ENCODE measurements at regions not wholly inside any gene's neighbourhood (a gene's known extent, or its start where the extent isn't known, plus 50 kb on each side); places are given as distances from the start of the nearest gene placed in this dataset.

DNA sequence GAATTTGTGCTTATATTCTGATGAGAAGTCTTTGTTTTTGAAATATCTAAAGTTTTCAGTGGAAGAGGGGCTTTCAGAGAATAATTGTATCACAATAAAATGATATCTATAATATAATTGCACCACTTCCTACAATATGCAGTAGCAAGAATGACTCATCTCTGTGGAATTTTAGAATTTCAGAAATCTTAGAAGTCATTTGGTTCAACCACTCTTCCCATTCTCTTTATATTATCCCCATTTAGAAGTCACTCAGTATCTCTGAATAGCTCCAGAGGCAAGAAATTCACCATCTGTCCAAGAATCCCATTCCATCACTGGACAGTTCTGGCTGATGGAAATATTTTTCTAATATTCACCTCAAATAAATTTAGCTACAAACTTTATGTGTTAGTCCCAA, 59.3 kb upstream of the CCDC68 start:
- H3K9me3 Mint-ChIP-seq (ENCODE audit: low read depth), result no peaks in the 10 kb centered on the region
- no peak overlapping the region for H3K27ac Mint-ChIP-seq (ENCODE audit: unreplicated experiment)
- no peaks in the 10 kb centered on the region for H3K36me3 Mint-ChIP-seq (ENCODE audit: low read depth)
- peaks cover 11% of the 10 kb centered on the region for H3K4me1 Mint-ChIP-seq (ENCODE audit: low read depth)
- H3K27me3 Mint-ChIP-seq (ENCODE audit: low read depth), result no peaks in the 10 kb centered on the region
- TF ChIP-seq, protein P1, sequence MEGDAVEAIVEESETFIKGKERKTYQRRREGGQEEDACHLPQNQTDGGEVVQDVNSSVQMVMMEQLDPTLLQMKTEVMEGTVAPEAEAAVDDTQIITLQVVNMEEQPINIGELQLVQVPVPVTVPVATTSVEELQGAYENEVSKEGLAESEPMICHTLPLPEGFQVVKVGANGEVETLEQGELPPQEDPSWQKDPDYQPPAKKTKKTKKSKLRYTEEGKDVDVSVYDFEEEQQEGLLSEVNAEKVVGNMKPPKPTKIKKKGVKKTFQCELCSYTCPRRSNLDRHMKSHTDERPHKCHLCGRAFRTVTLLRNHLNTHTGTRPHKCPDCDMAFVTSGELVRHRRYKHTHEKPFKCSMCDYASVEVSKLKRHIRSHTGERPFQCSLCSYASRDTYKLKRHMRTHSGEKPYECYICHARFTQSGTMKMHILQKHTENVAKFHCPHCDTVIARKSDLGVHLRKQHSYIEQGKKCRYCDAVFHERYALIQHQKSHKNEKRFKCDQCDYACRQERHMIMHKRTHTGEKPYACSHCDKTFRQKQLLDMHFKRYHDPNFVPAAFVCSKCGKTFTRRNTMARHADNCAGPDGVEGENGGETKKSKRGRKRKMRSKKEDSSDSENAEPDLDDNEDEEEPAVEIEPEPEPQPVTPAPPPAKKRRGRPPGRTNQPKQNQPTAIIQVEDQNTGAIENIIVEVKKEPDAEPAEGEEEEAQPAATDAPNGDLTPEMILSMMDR (IDR thresholded peaks at IDR 0.05), result no peak
- no peak overlapping the region for H3K4me3 Mint-ChIP-seq (ENCODE audit: unreplicated experiment)
- no peak for DNase-seq (ENCODE audit: low spot score)

DNA sequence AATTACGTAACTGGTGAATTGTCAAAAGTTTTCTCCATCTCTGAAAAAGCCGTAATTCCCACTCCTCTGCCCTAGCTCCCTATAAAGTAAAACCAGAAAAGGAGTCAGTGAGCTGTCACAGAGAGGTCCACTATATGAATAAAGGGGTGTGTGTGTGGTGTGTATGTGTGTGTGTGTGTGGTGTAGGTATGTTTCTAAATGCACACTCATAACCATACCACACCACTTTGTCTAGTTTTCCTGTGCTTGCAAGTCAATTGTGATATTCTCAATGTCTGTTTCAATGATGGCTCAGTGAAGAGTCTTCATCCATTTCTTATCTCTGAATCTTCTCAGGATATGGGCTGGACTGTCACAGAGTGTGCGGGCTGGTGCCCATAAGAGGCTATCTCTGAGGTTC, 54.8 kb upstream of the CCDC68 start:
- H3K27me3 Mint-ChIP-seq (ENCODE audit: low read depth), result no peaks in the 10 kb centered on the region
- DNase-seq (ENCODE audit: low spot score), result no peak

DNA sequence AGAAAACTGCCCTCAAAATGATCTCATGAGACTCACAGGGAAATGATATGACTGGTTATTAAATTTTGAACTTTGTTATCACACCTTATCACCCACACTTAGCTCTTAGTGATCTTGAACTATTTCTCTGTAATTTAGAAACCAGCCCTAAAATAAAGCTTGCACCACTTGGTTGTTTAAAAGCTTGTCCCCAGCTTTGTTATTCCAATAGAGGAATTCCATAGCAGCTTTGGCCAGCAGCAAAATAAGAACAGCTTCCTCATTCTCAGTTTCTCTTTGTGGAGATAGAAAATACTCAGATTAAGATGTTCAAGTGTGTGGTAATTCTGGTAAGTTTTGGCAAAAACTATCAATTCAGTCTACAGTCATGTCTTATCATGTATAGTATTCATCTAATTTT, 54.4 kb upstream of the CCDC68 start:
- H3K4me1 Mint-ChIP-seq (ENCODE audit: low read depth), result peaks cover 8% of the 10 kb centered on the region
- H3K36me3 Mint-ChIP-seq (ENCODE audit: low read depth), result no peaks in the 10 kb centered on the region
- no peak for DNase-seq (ENCODE audit: low spot score)
- no peaks in the 10 kb centered on the region for H3K27me3 Mint-ChIP-seq (ENCODE audit: low read depth)
- no peaks in the 10 kb centered on the region for H3K9me3 Mint-ChIP-seq (ENCODE audit: low read depth)
- no peak overlapping the region for H3K27ac Mint-ChIP-seq (ENCODE audit: unreplicated experiment)
- H3K4me3 Mint-ChIP-seq (ENCODE audit: unreplicated experiment), result no peak overlapping the region
- TF ChIP-seq, protein P1 (IDR thresholded peaks at IDR 0.05), result no peak

More for the DNA sequence above, 54.8 kb upstream of the CCDC68 start:
- Mint-ChIP-seq H3K36me3 (ENCODE audit: low read depth) (no peaks in the 10 kb centered on the region), H3K27ac (ENCODE audit: unreplicated experiment) (no peak overlapping the region), H3K9me3 (ENCODE audit: low read depth) (no peaks in the 10 kb centered on the region), H3K4me1 (ENCODE audit: low read depth) (peaks cover 12% of the 10 kb centered on the region), H3K4me3 (ENCODE audit: unreplicated experiment) (no peak overlapping the region)
- TF ChIP-seq, protein P1 (IDR thresholded peaks at IDR 0.05), result no peak

DNA sequence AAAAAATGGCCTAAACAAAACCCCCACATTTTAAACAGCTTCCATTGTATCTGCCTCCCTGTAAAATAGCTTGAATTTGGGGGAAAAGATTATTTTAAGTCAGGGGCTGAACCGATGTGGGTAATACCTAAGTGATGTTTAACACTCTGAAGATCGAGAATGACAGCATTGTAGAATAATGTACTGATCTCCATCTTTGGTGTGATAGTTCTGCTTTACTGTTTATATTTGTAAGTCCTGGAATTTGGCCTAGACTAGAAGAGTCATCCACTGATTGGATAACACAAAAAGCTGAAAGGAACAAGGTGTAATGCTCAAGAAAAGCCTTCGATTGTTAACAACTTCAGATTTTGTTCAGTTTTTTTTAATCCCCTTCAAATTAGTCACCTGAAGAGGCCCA, 53.8 kb upstream of the CCDC68 start:
- H3K27ac Mint-ChIP-seq (ENCODE audit: unreplicated experiment), result no peak overlapping the region
- TF ChIP-seq, protein P1 (IDR thresholded peaks at IDR 0.05), result no peak
- H3K9me3 Mint-ChIP-seq (ENCODE audit: low read depth), result no peaks in the 10 kb centered on the region
- no peak overlapping the region for H3K4me3 Mint-ChIP-seq (ENCODE audit: unreplicated experiment)
- no peak for DNase-seq (ENCODE audit: low spot score)
- peaks cover 7% of the 10 kb centered on the region for H3K4me1 Mint-ChIP-seq (ENCODE audit: low read depth)
- H3K27me3 Mint-ChIP-seq (ENCODE audit: low read depth), result no peaks in the 10 kb centered on the region
- H3K36me3 Mint-ChIP-seq (ENCODE audit: low read depth), result no peaks in the 10 kb centered on the region

DNA sequence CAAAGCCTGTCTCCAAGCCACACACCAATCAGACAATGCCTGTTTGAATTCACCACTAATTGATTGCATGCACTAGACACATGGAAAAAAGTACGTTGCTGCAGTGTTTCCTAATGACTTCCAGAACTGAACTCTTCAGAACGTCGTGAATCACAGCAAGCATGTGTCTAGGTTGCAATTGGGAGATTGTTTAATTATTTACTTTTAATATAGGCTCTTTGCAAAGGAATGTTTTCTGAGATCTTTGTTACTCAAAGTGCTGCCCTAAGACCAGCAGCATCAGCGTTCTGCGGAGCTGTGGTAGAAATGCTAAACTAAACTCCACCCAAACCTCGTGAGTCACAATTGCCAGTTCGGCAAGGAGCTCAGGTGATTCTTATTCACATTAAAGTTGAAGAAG, 52.7 kb upstream of the CCDC68 start:
- Mint-ChIP-seq H3K36me3 (ENCODE audit: low read depth) (no peaks in the 10 kb centered on the region), H3K27ac (ENCODE audit: unreplicated experiment) (no peak overlapping the region), H3K4me1 (ENCODE audit: low read depth) (peaks cover 15% of the 10 kb centered on the region), H3K9me3 (ENCODE audit: low read depth) (no peaks in the 10 kb centered on the region), H3K4me3 (ENCODE audit: unreplicated experiment) (no peak overlapping the region), H3K27me3 (ENCODE audit: low read depth) (no peaks in the 10 kb centered on the region)
- TF ChIP-seq, protein P1 (IDR thresholded peaks at IDR 0.05), result no peak
- no peak for DNase-seq (ENCODE audit: low spot score)
